Stimulated activated CD4-positive, alpha-beta T cell treated with anti-CD3 and anti-CD28 coated beads, Interleukin-12 subunit alpha, Interleukin-12 subunit beta, amount 100 ng/mL, for 48 hours (primary cell): ENCODE measurements at regions not wholly inside any gene's neighbourhood (a gene's known extent, or its start where the extent isn't known, plus 50 kb on each side); places are given as distances from the start of the nearest gene placed in this dataset.

ENCODE experiments used
- DNase-seq, 3 donors: peaks; one replicate each; pipeline ENCODE4 v3.0.0-alpha.2; 2020; ENCODE audit warnings: low read depth in 2 of 3, low spot score in 1 of 3

- DNase-seq = no peak
Measured at GRCh38 chr2:6054161-6054671, 362.0 kb downstream of the SOX11 start.

- no peak for DNase-seq
Measured at GRCh38 chr2:6060992-6061663, 368.9 kb downstream of the SOX11 start.

GRCh38 chr2:6064757-6065156, 372.6 kb downstream of the SOX11 start:
- DNase-seq = no peak

- DNase-seq = no peak
Measured at GRCh38 chr2:6065703-6066102, 373.5 kb downstream of the SOX11 start.

GRCh38 chr2:6067089-6067488, 374.9 kb downstream of the SOX11 start:
- no peak for DNase-seq

GRCh38 chr2:6067806-6068205, 375.6 kb downstream of the SOX11 start:
- no peak for DNase-seq

- no peak for DNase-seq
Measured at GRCh38 chr2:6068429-6068828, 376.2 kb downstream of the SOX11 start.

- DNase-seq = no peak
Measured at GRCh38 chr2:6069381-6069780, 377.2 kb downstream of the SOX11 start.

GRCh38 chr2:6071519-6071918, 379.3 kb downstream of the SOX11 start:
- no peak for DNase-seq

GRCh38 chr2:6072276-6072675, 380.1 kb downstream of the SOX11 start:
- no peak for DNase-seq

GRCh38 chr2:6072768-6073167, 380.6 kb downstream of the SOX11 start:
- no peak for DNase-seq

GRCh38 chr2:6073191-6074088, 381.3 kb downstream of the SOX11 start:
- DNase-seq = no peak

GRCh38 chr2:6074089-6074643, 382.0 kb downstream of the SOX11 start:
- no peak for DNase-seq

- no peak for DNase-seq
Measured at GRCh38 chr2:6077585-6077984, 385.4 kb downstream of the SOX11 start.

GRCh38 chr2:6078414-6078813, 386.2 kb downstream of the SOX11 start:
- no peak for DNase-seq

- no peak for DNase-seq
Measured at GRCh38 chr2:6079405-6079804, 387.2 kb downstream of the SOX11 start.

- no peak for DNase-seq
Measured at GRCh38 chr2:6080932-6081753, 389.0 kb downstream of the SOX11 start.

- no peak for DNase-seq
Measured at GRCh38 chr2:6081955-6082624, 389.9 kb downstream of the SOX11 start.

GRCh38 chr2:6082625-6083018, 390.4 kb downstream of the SOX11 start:
- DNase-seq = no peak

- no peak for DNase-seq
Measured at GRCh38 chr2:6083136-6083535, 391.0 kb downstream of the SOX11 start.

- DNase-seq = no peak
Measured at GRCh38 chr2:6089474-6089873, 397.3 kb downstream of the SOX11 start.
